ENCODE measurements at regions not wholly inside any gene's neighbourhood (a gene's known extent, or its start where the extent isn't known, plus 50 kb on each side); places are given as distances from the start of the nearest gene placed in this dataset.
"Not testable (repeated sequence)": the region's sequence is repeated elsewhere in the genome, so short reads cannot be mapped to it uniquely, and the experiment has no call there.

- in situ Hi-C loops (cut with HindIII; ENCODE audit: low pct_ligation_motif_present, low pct_unique_long_range_greater_than_20kb, low sequenced_read_pairs): no loop called here
- DNase-seq: no peak
Observed at GRCh38 chr5:125073090-125073489, 326.7 kb upstream of the ZNF608 start.

- DNase-seq: no peak
- in situ Hi-C loops (cut with HindIII; ENCODE audit: low pct_ligation_motif_present, low pct_unique_long_range_greater_than_20kb, low sequenced_read_pairs): no loop called here
Observed at GRCh38 chr5:125075567-125075966, 329.1 kb upstream of the ZNF608 start.

GRCh38 chr5:125079028-125079427 lies 332.6 kb upstream of the ZNF608 start:
- in situ Hi-C loops (cut with HindIII; ENCODE audit: low pct_ligation_motif_present, low pct_unique_long_range_greater_than_20kb, low sequenced_read_pairs); DNase-seq: not testable (repeated sequence)

GRCh38 chr5:125081101-125081500 lies 334.7 kb upstream of the ZNF608 start:
- in situ Hi-C loops (cut with HindIII; ENCODE audit: low pct_ligation_motif_present, low pct_unique_long_range_greater_than_20kb, low sequenced_read_pairs): no loop called here
- no peak for DNase-seq

- DNase-seq: no peak
- in situ Hi-C loops (cut with HindIII; ENCODE audit: low pct_ligation_motif_present, low pct_unique_long_range_greater_than_20kb, low sequenced_read_pairs): no loop called here
Observed at GRCh38 chr5:125083981-125084380, 337.5 kb upstream of the ZNF608 start.

- in situ Hi-C loops (cut with HindIII; ENCODE audit: low pct_ligation_motif_present, low pct_unique_long_range_greater_than_20kb, low sequenced_read_pairs): no loop called here
- no peak for DNase-seq
Observed at GRCh38 chr5:125085797-125086505, 339.5 kb upstream of the ZNF608 start.

- in situ Hi-C loops (cut with HindIII; ENCODE audit: low pct_ligation_motif_present, low pct_unique_long_range_greater_than_20kb, low sequenced_read_pairs): no loop called here
- DNase-seq: no peak
Observed at GRCh38 chr5:125088522-125089105, 342.2 kb upstream of the ZNF608 start.

GRCh38 chr5:125092138-125092537 lies 345.7 kb upstream of the ZNF608 start:
- DNase-seq; in situ Hi-C loops (cut with HindIII; ENCODE audit: low pct_ligation_motif_present, low pct_unique_long_range_greater_than_20kb, low sequenced_read_pairs): not testable (repeated sequence)

- peak; percentile 34 for DNase-seq
Observed at GRCh38 chr5:125093776-125094175, 347.3 kb upstream of the ZNF608 start.

GRCh38 chr5:125100342-125100741 lies 353.9 kb upstream of the ZNF608 start:
- in situ Hi-C loops (cut with HindIII; ENCODE audit: low pct_ligation_motif_present, low pct_unique_long_range_greater_than_20kb, low sequenced_read_pairs): no loop called here
- no peak for DNase-seq

More at GRCh38 chr5:125093776-125094175, 347.3 kb upstream of the ZNF608 start:
- in situ Hi-C loops (cut with HindIII; ENCODE audit: low pct_ligation_motif_present, low pct_unique_long_range_greater_than_20kb, low sequenced_read_pairs): no loop called here

- no peak for DNase-seq
- in situ Hi-C loops (cut with HindIII; ENCODE audit: low pct_ligation_motif_present, low pct_unique_long_range_greater_than_20kb, low sequenced_read_pairs): no loop called here
Observed at GRCh38 chr5:125100951-125101350, 354.5 kb upstream of the ZNF608 start.

GRCh38 chr5:125103459-125103858 lies 357.0 kb upstream of the ZNF608 start:
- in situ Hi-C loops (cut with HindIII; ENCODE audit: low pct_ligation_motif_present, low pct_unique_long_range_greater_than_20kb, low sequenced_read_pairs): no loop called here
- no peak for DNase-seq

GRCh38 chr5:125106271-125106670 lies 359.8 kb upstream of the ZNF608 start:
- in situ Hi-C loops (cut with HindIII; ENCODE audit: low pct_ligation_motif_present, low pct_unique_long_range_greater_than_20kb, low sequenced_read_pairs): no loop called here
- no peak for DNase-seq

GRCh38 chr5:125106881-125107280 lies 360.4 kb upstream of the ZNF608 start:
- DNase-seq: no peak
- in situ Hi-C loops (cut with HindIII; ENCODE audit: low pct_ligation_motif_present, low pct_unique_long_range_greater_than_20kb, low sequenced_read_pairs): no loop called here

GRCh38 chr5:125109293-125109692 lies 362.9 kb upstream of the ZNF608 start:
- in situ Hi-C loops (cut with HindIII; ENCODE audit: low pct_ligation_motif_present, low pct_unique_long_range_greater_than_20kb, low sequenced_read_pairs): no loop called here
- no peak for DNase-seq

GRCh38 chr5:125109816-125110215 lies 363.4 kb upstream of the ZNF608 start:
- in situ Hi-C loops (cut with HindIII; ENCODE audit: low pct_ligation_motif_present, low pct_unique_long_range_greater_than_20kb, low sequenced_read_pairs): no loop called here
- no peak for DNase-seq

GRCh38 chr5:125112196-125112595 lies 365.8 kb upstream of the ZNF608 start:
- DNase-seq: no peak
- in situ Hi-C loops (cut with HindIII; ENCODE audit: low pct_ligation_motif_present, low pct_unique_long_range_greater_than_20kb, low sequenced_read_pairs): no loop called here

GRCh38 chr5:125113328-125113727 lies 366.9 kb upstream of the ZNF608 start:
- in situ Hi-C loops (cut with HindIII; ENCODE audit: low pct_ligation_motif_present, low pct_unique_long_range_greater_than_20kb, low sequenced_read_pairs): no loop called here
- no peak for DNase-seq

GRCh38 chr5:125115195-125115525 lies 368.7 kb upstream of the ZNF608 start:
- in situ Hi-C loops (cut with HindIII; ENCODE audit: low pct_ligation_motif_present, low pct_unique_long_range_greater_than_20kb, low sequenced_read_pairs): no loop called here
- DNase-seq: no peak

GRCh38 chr5:125117566-125117965 lies 371.1 kb upstream of the ZNF608 start:
- in situ Hi-C loops (cut with HindIII; ENCODE audit: low pct_ligation_motif_present, low pct_unique_long_range_greater_than_20kb, low sequenced_read_pairs): no loop called here
- no peak for DNase-seq
